Mammary epithelial cell (primary cell): ENCODE measurements at regions not wholly inside any gene's neighbourhood (a gene's known extent, or its start where the extent isn't known, plus 50 kb on each side); places are given as distances from the start of the nearest gene placed in this dataset.

Experiments used
- CTCF ChIP-seq, 2 donors: IDR thresholded peaks in 1 of 2; conservative IDR thresholded peaks in 1 of 2; 2 replicates each; pipeline ENCODE4 v1.5.1; 2011 to 2012; ENCODE audit warnings: inconsistent platforms in 2 of 2, low read length in 2 of 2, mild to moderate bottlenecking in 2 of 2, control low read depth in 1 of 2, low read depth in 1 of 2; ENCODE audit not compliant: insufficient read depth in 1 of 2; ENCODE audit errors: extremely low read depth in 1 of 2
- EZH2 ChIP-seq: IDR thresholded peaks from 2 replicates; pipeline ENCODE4 v1.6.1; 2012; ENCODE audit warnings: low read length, inconsistent platforms, borderline replicate concordance

GRCh38 chr1:81165963-81166362 lies 634.8 kb upstream of the ADGRL2 start:
- no peak for TF ChIP-seq CTCF (conservative IDR thresholded peaks at IDR 0.05 in 1 of 2, IDR thresholded peaks at IDR 0.05 in 1 of 2; ENCODE audit: extremely low read depth in 1 of 2, insufficient read depth in 1 of 2, low read depth in 1 of 2, low read length in 2 of 2)
- no peak for TF ChIP-seq EZH2
